HG02885 (cell line): ENCODE measurements at regions not wholly inside any gene's neighbourhood (a gene's known extent, or its start where the extent isn't known, plus 50 kb on each side); places are given as distances from the start of the nearest gene placed in this dataset.
"Not testable (repeated sequence)": the region's sequence is repeated elsewhere in the genome, so short reads cannot be mapped to it uniquely, and the experiment has no call there.

ENCODE experiments used
- ATAC-seq: cut with Tn5 transposase; IDR thresholded peaks from one replicate; pipeline ENCODE4 v1.9.1; 2021; ENCODE audit warnings: mild to moderate bottlenecking; ENCODE audit not compliant: unreplicated experiment, poor library complexity

DNA sequence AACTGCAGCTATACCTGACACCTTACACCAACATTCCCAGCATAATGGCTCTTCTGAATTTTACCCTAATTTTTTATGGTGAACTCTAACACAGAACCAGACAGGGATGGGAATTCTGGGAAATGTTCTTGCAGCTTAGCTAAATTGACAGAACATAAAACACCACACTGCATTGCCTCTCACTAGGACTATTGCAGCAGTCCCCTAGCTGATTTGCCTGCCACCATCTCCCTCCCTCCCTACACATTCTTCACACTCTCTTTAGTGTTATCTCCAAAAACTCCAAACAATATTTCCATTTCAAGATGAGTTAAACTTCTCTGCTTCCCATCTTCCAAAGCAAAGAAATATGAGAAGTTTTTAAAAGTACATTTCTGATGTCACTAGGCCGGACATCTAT, 733.9 kb upstream of the INTU start:
- ATAC-seq: no peak

DNA sequence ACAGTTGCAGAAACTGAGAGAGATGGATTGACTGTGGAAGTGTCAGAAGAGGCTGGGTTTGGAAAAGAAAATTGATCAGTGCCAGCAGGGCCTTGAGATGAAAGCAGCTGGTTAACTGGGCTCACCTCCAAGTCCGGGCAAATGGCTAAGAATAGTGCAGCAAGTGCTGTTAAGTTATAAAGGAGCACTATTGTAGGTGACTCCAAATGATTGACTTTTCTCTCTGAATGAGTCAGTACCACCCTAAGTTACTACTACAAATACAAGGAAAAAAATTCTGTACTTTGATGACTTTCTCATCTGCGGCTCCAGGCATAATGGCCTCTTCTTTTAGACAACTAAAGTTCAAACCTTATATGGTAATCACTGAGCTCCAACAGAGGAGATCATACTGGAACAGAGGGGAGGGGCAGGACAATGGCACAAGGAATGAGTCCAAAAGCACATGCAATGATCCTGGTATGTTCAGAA, 733.4 kb upstream of the INTU start:
- no peak for ATAC-seq

DNA sequence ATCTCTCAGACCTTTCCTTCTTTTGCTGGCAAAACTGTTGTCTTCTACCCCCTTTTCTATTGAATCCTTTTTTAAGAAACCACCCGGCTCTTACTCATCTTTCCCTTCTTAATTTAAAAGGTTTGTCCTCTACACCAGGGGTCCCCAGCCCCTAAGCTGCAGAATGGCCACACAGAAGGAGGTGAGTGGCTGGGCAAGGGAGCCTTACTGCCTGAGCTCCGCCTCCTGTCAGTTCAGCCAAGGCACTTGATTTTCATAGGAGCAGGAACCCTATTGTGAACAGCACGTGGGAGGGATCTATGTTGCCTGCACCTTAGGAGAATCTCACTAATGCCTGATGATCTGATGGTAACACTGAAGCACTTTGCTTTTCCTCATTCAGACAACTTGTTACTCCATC, 726.3 kb upstream of the INTU start:
- no peak for ATAC-seq

DNA sequence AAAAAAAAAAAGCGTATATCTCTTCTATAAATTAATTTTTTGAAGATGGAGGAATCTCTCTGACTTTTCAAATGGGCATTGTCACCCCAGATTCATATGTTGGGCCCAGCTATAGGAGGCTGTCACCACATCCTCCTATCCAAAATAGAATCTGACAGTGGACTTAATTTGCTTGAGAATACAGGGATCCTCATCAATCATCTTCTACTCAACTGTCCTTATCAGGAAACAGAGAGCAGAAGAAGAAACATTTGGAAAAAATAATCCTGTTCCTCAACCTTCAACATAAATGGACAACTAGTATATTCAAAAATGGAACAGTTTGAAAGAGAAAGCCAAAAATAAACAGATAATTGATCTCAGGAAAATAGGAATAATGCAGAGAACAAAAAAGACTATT, 725.4 kb upstream of the INTU start:
- ATAC-seq: no peak

DNA sequence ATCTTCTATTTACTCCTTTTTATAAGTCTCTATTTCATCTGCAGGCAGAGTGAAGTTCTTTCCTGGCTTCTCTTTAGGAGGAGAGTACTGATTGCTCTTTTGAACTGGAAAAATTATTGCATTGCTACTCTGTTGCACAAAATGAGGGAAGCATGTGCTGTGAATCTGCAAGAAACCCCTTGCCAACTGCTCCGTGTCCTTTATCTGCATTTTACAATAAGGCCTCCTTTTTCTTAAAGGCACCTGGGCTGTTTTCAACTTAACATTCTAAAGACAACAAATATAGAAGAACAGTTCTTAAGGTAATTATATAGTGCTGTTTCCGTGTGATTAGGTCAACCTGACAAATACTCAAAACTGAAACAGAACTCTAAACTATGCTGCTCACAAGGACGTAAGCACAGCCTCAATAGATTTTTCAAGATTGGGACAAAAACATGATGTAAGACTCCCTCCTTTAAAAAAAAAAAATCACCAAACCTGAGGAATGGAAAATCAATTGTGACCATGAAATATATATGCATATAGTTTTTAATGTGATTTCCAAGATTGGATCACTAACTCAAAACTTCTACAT, 716.6 kb upstream of the INTU start:
- ATAC-seq: no peak

DNA sequence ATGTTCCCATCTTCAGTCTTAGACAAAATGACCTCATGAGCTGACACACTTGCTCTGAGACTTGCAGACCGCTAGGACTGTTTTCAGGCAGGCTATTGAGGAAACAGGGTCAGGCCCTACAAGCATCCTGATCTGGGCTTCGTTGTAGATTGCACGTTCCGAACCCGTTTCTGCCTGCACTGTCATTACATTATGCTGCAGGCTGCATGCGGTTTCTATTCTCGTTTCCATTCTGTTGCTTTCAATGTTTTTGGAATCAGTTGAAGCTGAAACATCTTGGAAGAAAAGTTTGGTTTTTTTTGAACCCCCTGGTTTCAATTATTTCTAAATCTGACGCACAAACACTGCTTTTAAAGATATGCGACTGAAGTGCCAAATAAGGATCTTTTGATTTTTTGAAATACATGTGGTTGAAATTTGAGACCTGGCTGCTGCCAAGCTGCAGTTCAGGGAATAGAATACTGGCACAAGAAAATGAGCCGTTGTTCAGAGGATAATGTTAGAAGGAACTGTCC, 716.1 kb upstream of the INTU start:
- no peak for ATAC-seq

DNA sequence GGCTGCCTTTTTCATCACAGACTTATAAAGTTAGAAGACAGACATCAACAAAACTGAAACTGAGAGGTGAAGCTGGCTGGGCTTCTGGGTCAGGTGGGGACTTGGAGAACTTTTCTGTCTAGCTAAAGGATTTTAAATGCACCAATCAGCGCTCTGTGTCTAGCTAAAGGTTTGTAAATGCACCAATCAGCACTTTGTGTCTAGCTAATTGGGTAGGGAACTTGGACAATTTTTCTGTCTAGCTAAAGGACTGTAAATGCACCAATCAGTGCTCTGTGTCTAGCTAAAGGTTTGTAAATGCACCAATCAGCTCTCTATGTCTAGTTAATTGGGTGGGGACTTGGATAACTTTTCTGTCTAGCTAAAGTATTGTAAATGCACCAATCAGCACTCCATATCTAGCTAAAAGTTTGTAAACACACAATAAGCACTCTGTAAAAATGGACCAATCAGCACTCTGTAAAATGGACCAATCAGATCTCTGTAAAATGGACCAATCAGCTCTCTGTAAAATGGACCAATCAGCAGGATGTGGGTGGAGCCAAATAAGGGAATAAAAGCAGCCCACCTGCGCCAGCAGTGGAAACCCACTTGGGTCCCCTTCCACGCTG, 710.3 kb upstream of the INTU start:
- ATAC-seq: not testable (repeated sequence)

DNA sequence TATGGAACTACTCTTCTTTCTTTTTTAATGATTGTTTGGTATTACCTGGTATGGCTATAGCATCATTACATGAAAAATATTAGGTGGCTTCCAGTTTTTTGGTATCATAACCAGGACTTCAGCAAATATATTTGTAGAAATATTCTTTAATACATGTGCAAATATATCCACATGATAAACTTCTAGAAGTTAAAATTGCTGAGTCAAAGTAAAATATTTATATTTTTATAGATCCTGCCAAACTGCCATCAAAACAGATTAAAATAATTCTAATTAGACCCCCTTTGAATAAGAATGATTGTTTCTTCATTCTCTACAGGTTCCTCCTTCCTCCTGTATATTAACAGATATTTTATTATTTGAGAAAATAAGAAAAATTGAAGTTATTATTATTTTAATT, 708.5 kb upstream of the INTU start:
- ATAC-seq: no peak

DNA sequence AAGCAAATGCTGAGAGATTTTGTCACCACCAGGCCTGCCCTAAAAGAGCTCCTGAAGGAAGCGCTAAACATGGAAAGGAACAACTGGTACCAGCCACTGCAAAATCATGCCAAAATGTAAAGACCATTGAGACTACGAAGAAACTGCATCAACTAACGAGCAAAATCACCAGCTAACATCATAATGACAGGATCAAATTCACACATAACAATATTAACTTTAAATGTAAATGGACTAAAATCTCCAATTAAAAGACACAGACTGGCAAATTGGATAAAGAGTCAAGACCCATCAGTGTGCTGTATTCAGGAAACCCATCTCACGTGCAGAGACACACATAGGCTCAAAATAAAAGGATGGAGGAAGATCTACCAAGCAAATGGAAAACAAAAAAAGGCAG, 702.7 kb upstream of the INTU start:
- not testable (repeated sequence) for ATAC-seq

DNA sequence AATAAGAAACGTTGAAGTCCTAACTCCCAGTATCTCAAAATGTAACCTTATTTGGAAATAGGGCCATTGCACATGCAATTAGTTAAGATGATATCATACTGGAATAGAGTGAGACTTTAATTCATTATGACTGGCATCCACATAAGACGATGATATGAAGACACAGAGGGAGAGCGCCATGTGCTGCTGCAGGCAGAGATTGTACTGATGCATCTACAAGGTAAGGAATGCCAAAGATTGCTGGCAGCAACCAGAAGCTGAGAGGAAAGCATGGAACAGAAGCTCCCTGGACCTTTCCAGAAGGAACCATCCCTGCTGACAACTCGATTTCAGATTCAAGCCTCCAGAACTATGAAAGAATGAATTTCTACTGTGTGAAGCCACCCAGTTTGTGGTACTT, 697.0 kb upstream of the INTU start:
- ATAC-seq: no peak

DNA sequence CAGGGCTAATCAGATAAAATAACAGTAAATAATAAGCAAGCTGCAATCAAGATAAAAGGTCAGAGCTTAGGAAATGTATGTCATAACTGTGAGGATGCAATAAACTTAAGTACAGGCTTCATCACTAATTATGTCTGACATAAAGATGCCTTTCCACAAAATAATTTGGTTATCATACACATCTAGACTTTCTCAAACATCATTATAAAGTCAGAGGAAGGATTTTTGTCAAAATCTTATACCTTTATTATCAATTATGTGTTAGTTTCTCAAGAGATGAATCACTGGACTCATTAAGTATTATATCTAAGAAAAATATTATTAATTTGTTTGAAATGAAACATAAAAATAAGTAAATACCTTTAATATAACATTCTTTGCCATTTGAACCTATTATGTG, 695.4 kb upstream of the INTU start:
- no peak for ATAC-seq

DNA sequence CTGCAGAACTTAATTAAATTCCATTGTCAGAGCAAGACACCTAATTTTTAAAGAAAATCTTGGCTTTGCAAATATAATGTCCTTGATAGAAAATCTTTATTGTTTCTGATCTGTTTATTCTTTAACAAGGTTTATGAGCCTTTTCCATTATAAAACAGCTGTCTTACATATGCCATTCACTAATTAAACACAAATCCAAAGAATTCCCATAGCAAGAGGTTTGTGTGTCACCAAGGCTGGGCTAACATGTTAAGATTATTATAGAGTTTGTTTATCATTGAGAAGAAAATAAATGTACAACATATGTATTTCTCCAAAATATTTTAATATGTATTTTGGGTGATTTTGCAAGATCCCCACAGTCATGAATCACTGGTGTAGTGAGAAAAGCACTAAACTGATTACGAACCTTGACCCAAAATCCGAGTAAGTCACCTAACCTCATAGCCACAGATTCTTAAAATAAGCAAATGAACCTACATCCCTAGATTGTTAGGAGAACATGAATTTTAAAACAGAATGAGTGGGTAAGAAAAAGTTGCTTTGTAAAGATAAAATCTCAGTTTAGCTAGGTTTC, 694.8 kb upstream of the INTU start:
- ATAC-seq: no peak

DNA sequence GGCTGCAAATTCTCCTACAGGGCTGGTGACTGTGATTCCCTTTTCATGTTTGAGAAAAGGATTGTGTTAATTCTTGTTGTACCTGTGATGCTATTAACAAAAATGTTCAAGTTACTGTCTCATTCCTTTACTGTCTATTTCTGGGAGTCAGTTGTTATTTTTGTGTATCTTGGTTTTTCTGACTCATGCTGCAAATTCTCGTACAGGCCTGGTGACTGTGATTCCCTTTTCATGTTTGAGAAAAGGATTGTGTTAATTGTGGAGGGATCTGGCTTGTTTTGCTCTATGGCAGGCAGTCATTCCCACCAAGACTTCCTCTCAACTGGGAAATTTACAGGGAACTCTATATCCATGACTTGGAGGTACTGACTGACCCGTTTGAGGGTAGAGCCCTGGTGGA, 693.4 kb upstream of the INTU start:
- ATAC-seq: no peak

DNA sequence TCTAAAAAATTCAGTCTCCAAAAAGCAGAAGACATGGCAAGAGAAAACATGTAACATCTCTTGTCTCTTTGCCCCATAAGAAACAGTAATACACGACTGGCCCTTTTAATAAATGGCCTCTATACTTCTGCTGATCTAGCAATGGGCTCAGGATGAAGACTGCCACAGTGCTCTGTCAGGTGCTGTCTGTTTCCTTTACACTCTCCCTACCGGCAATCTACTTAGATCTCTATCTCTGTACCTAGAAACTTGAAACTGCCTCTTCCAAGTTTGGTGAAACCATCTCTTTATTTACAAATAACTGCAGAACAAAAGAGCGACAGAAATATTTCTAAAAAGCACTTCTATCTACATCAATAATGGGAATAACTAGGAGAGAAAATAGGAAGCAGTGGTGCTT, 685.2 kb upstream of the INTU start:
- ATAC-seq: no peak

DNA sequence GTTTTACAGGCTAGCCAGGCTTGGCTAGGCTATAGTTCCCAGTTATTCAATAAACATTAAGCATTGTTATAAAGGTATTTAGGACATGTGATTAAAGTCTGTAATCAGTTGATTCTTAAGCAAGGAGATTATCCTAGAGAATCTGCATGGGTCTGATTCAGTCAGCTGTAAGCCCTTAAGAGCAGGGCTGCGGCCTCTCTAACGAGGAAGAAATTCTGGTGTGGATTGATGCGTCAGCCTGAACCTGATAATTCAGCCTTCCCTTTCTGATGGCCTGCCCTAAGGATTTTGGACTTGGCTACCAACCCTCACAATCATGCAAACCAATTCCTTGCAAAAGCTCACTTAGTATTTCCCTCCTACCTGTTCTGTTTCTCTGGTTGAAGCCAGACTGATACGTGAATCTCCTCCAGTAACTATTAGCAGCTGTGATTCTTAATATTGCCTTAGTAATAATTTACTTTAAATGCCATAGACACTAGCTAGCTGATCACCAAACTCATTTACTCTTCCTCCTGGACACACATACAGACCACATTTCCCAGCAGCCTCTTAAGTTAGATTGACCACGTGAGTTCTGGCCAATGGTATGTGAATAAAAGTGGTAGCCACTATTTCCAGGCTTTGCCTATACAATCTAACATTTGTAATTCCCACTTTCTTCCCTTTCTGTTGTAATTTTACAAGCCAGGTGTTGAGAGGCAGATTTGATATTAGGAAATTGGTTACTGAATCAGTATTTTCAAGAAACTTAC, 678.0 kb upstream of the INTU start:
- no peak for ATAC-seq

DNA sequence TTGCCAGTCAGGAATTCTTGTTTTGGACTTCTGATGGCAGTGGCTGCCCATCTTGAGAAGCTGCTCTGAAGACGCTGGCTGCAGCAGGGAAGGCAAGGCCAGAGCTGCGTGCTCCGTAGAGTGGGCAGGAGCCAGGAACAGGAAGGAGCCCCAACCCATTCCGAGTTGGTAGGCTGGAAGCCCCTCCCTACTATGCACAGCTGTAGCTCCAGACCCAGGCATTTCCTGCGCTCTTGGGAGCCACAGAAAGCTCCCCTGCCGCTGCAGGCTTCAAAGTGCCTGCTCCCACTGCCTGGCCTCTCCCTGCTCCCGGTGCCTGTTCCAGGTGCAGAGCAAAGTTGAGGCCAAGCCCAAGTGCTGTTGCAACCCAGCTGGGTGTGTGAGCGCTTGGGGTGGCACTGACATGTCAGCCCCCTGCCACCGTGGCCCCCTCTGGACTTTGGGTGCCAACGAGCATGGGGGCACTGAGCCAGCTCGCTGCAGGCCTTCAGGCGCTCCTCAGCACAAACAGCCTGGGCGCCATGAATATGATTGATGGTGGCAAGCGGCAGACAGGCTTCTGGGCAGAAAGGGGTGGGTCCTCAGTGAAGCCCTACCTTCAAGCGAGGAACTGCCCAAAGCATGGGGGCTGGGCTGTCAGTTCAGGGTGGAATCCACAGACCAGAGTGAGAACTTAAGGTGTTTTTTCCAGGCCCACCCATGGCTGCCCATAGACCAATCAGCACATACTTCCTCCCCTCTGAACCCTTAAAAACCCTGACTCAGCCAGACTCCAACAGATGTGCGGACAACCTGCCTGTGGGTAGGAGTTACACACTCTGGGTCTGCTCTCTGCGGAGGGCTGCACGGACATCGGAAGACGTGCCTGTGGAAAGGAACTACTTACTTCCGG, 677.2 kb upstream of the INTU start:
- no peak for ATAC-seq

DNA sequence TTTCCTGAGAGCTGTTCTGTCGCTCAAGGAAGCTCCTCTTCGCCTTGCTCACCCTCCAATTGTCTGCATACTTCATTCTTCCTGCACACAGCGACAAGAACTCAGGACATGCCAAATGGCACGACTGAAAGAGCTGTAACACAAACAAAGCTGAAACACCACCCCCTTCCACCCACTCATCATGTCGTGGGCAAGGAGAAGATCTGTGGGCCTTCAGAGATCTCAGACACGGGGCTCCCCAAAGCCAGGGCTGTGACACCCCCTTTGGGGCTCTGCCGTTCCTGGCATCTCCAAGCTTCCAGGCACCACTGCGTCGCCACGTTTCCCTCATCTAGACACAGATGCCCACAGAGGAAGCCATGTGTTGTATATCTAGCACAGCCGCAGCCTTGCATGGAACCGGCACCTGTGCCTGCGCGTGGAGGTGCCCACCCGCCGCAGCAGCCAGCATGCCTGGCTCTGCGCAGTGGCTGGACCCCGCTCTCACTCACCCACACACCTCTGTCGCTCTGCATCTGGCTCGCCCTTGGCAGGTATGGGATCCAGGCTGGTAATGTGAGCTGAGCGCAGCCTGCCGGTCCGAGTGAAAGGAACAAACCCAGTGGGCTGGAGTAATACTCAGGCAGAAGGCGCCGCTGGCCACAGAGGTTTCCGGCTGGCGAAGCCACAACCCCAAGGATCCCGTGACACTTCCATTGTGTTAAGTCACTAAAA, 676.4 kb upstream of the INTU start:
- no peak for ATAC-seq

DNA sequence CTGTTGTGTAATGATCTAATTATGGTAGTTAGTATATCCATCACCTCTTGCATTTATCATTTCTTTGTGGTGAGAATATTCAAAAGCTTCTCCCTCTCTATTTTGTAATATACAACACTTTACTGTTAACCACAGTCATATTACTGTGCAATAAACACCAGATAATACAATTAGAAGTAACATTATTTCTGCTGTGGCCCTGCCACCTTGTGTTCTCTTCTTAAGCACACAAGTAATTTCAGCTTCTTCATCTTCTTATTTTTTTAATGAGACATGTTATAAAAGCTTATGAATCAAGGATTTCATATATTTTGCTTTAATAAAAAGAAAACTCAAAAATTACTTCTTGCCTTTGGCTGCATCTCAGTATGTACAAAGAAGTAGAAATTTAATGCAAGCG, 675.2 kb upstream of the INTU start:
- no peak for ATAC-seq

DNA sequence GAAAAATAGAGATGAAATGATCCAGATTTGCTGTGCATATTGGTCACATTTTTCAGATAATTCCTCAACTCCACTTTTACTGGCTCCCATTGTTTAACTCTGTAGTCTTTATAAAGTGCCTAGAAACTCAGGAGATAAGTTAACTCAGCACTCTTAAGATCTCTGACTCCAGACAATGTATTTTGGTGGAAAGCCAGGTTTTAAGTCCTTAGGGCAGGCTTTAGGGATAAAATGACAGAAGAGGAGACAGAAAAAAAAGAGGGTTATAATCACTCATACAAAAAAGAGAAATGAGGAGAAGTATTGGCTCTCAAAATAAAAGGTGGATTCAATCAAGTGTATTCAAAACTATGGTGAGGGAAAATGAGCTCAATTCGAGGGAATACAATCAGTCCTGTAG, 674.8 kb upstream of the INTU start:
- ATAC-seq: no peak

DNA sequence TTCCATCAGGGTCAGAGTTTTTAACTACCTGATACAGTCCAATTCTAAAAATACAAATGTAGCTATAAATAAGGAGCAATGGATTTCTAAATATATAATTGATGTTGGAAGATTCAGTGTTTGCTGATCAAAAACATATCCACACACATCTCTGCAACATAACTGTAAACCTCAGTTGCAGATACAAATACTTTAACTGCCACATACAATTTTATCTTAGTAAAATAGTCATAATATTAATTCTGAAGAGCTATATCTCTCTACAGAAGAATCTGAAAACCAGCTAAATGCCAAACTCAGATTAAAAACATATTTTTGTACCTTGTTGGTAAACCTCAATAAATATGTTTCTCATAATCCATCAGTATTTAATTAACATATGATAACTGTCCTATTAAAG, 674.3 kb upstream of the INTU start:
- no peak for ATAC-seq
